Prostate gland (tissue), 2 donors: ENCODE measurements at regions not wholly inside any gene's neighbourhood (a gene's known extent, or its start where the extent isn't known, plus 50 kb on each side); places are given as distances from the start of the nearest gene placed in this dataset.

Source experiments
- POLR2A ChIP-seq: fragments of 450-650 bp; IDR thresholded peaks from one replicate; pipeline ENCODE4 v1.6.1; 2016; ENCODE audit warnings: antibody characterized with exemption, mild to moderate bottlenecking
- POLR2AphosphoS5 ChIP-seq: sonication (generic); formaldehyde crosslinking; IDR thresholded peaks from one replicate; pipeline ENCODE4 v1.6.1; 2017; ENCODE audit warnings: antibody characterized with exemption
- TF ChIP-seq, protein P1 (sequence below), 4 experiments: fragments of 200-600 bp in 2 of 4; fragments of 450-650 bp in 2 of 4; sonication (generic) in 2 of 4; IDR thresholded peaks; 1 replicate in 3 of 4; 2 replicates in 1 of 4; pipeline ENCODE4 v1.5.1; 2016 to 2019; ENCODE audit warnings: antibody characterized with exemption in 4 of 4, mild to moderate bottlenecking in 2 of 4, moderate library complexity in 2 of 4

DNA sequence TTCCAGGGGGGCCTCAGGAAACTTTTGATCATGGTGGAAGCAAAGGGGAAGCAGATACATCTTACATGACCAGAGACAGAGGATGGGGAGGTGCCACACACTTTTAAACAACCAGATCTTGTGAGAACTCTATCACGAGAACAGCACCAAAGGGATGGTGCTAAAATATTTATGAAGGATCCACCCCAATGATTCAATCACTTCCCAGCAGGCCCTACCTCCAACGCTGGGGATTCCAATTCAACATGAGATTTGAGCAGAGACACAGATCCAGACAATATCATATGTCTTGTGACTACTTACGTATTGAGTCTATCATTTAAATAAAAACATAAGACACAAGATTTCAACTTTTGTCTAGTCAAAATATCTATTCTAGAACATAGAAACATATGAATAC lies 351.9 kb downstream of the EPM2A start:
- TF ChIP-seq, protein P1, sequence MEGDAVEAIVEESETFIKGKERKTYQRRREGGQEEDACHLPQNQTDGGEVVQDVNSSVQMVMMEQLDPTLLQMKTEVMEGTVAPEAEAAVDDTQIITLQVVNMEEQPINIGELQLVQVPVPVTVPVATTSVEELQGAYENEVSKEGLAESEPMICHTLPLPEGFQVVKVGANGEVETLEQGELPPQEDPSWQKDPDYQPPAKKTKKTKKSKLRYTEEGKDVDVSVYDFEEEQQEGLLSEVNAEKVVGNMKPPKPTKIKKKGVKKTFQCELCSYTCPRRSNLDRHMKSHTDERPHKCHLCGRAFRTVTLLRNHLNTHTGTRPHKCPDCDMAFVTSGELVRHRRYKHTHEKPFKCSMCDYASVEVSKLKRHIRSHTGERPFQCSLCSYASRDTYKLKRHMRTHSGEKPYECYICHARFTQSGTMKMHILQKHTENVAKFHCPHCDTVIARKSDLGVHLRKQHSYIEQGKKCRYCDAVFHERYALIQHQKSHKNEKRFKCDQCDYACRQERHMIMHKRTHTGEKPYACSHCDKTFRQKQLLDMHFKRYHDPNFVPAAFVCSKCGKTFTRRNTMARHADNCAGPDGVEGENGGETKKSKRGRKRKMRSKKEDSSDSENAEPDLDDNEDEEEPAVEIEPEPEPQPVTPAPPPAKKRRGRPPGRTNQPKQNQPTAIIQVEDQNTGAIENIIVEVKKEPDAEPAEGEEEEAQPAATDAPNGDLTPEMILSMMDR (IDR thresholded peaks at IDR 0.05), result no peak
- no peak for TF ChIP-seq POLR2A
- TF ChIP-seq POLR2AphosphoS5, result no peak
